ENCODE measurements at regions not wholly inside any gene's neighbourhood (a gene's known extent, or its start where the extent isn't known, plus 50 kb on each side); places are given as distances from the start of the nearest gene placed in this dataset.
A peak's percentile ranks its signal among the peaks of the same experiment; 100 is the strongest.
"Not testable (repeated sequence)": the region's sequence is repeated elsewhere in the genome, so short reads cannot be mapped to it uniquely, and the experiment has no call there.

- DNase-seq: peak; percentile 33
Observed at GRCh38 chr13:110044551-110045111, 258.2 kb upstream of the IRS2 start.

GRCh38 chr13:110042253-110042950, 256.0 kb upstream of the IRS2 start:
- peak; percentile 4 for DNase-seq

- DNase-seq: not testable (repeated sequence)
Observed at GRCh38 chr13:110041638-110042037, 255.3 kb upstream of the IRS2 start.

GRCh38 chr13:110037925-110038573, 251.7 kb upstream of the IRS2 start:
- no peak for DNase-seq

- DNase-seq: no peak
Observed at GRCh38 chr13:110036060-110036459, 249.7 kb upstream of the IRS2 start.

- DNase-seq: no peak
Observed at GRCh38 chr13:110034031-110034549, 247.7 kb upstream of the IRS2 start.

GRCh38 chr13:110032969-110033368, 246.6 kb upstream of the IRS2 start:
- DNase-seq: no peak

GRCh38 chr13:110030394-110030928, 244.1 kb upstream of the IRS2 start:
- DNase-seq: no peak

GRCh38 chr13:110028838-110029621, 242.6 kb upstream of the IRS2 start:
- no peak for DNase-seq

GRCh38 chr13:110028311-110028710, 241.9 kb upstream of the IRS2 start:
- DNase-seq: no peak

- DNase-seq: no peak
Observed at GRCh38 chr13:110027470-110028240, 241.3 kb upstream of the IRS2 start.

GRCh38 chr13:110024645-110024980, 238.2 kb upstream of the IRS2 start:
- DNase-seq: no peak

GRCh38 chr13:110023729-110024644, 237.6 kb upstream of the IRS2 start:
- DNase-seq: peak; percentile 60

GRCh38 chr13:110018009-110018408, 231.6 kb upstream of the IRS2 start:
- DNase-seq: no peak

- DNase-seq: no peak
Observed at GRCh38 chr13:110017379-110017778, 231.0 kb upstream of the IRS2 start.

GRCh38 chr13:110015253-110015652, 228.9 kb upstream of the IRS2 start:
- DNase-seq: no peak

GRCh38 chr13:110014719-110015118, 228.3 kb upstream of the IRS2 start:
- peak; percentile 19 for DNase-seq

- DNase-seq: no peak
Observed at GRCh38 chr13:110012102-110012739, 225.8 kb upstream of the IRS2 start.

GRCh38 chr13:110010404-110011138, 224.2 kb upstream of the IRS2 start:
- no peak for DNase-seq

- no peak for DNase-seq
Observed at GRCh38 chr13:110008816-110009215, 222.4 kb upstream of the IRS2 start.

All from NCI-H1436 (cell line).